Prostate gland (tissue), 2 donors: ENCODE measurements at regions not wholly inside any gene's neighbourhood (a gene's known extent, or its start where the extent isn't known, plus 50 kb on each side); places are given as distances from the start of the nearest gene placed in this dataset.

ENCODE experiments used
- DNase-seq: peaks from one replicate; pipeline ENCODE4 v3.0.0-alpha.2; 2019; ENCODE audit warnings: low spot score
- H3K27ac ChIP-seq, 2 donors: fragments of 200-600 bp; sonication (generic); 2 replicates each; pipeline ENCODE4 v1.5.1; 2017 to 2019
- H3K27me3 ChIP-seq: fragments of 200-600 bp; sonication (generic); replicated peaks from 2 replicates; pipeline ENCODE4 v1.5.1; 2019; ENCODE audit not compliant: insufficient read depth
- H3K36me3 ChIP-seq, 2 donors: fragments of 200-600 bp; sonication (generic); 1 replicate in 1 of 2; 2 replicates in 1 of 2; pipeline versions ENCODE4 v1.5.1 to v1.8.1; 2017 to 2019
- H3K4me1 ChIP-seq: fragments of 200-600 bp; sonication (generic); replicated peaks from 2 replicates; pipeline ENCODE4 v1.5.1; 2019
- H3K4me3 ChIP-seq, 2 donors: fragments of 200-600 bp; sonication (generic); 2 replicates each; pipeline ENCODE4 v1.5.1; 2017 to 2019
- H3K9me3 ChIP-seq: fragments of 200-600 bp; sonication (generic); 2 replicates; pipeline ENCODE4 v1.5.1; 2017
- CTCF ChIP-seq, 4 experiments: fragments of 200-600 bp in 2 of 4; fragments of 450-650 bp in 2 of 4; sonication (generic) in 2 of 4; IDR thresholded peaks; 1 replicate in 3 of 4; 2 replicates in 1 of 4; pipeline ENCODE4 v1.5.1; 2016 to 2019; ENCODE audit warnings: antibody characterized with exemption in 4 of 4, mild to moderate bottlenecking in 2 of 4, moderate library complexity in 2 of 4
- POLR2A ChIP-seq: fragments of 450-650 bp; IDR thresholded peaks from one replicate; pipeline ENCODE4 v1.6.1; 2016; ENCODE audit warnings: antibody characterized with exemption, mild to moderate bottlenecking
- POLR2AphosphoS5 ChIP-seq: sonication (generic); formaldehyde crosslinking; IDR thresholded peaks from one replicate; pipeline ENCODE4 v1.6.1; 2017; ENCODE audit warnings: antibody characterized with exemption
- WGBS: methylation state at CpG from one replicate; pipeline ENCODE4 v1.1.5; 2018; 5-methylcytosine and 5-hydroxymethylcytosine counted together
- intact Hi-C: fragments of 100-400 bp; cut with DNase I; formaldehyde crosslinking; loops from one replicate; pipeline ENCODE4 v1.14.2; 2022

GRCh38 chr22:49312601-49313000 is 515.1 kb downstream of the BRD1 start:
- Histone ChIP-seq H3K9me3 (no peaks in the 10 kb centered on the region), H3K36me3 (no peaks in the 10 kb centered on the region), H3K27me3 (no peaks in the 10 kb centered on the region), H3K27ac (no peak overlapping the region), H3K4me1 (no peaks in the 10 kb centered on the region), H3K4me3 (no peak overlapping the region)
- no peak for TF ChIP-seq POLR2A
- no peak for TF ChIP-seq POLR2AphosphoS5
- no peak for TF ChIP-seq CTCF (IDR thresholded peaks at IDR 0.05)
- DNase-seq = no peak
- intact Hi-C loops = no loop called here
- 34% methylated on average over 2 of the region's 2 CpGs for WGBS

- H3K4me3 ChIP-seq = no peak overlapping the region
- H3K36me3 ChIP-seq = no peaks in the 10 kb centered on the region
- no peaks in the 10 kb centered on the region for H3K9me3 ChIP-seq
- H3K27ac ChIP-seq = no peak overlapping the region
- no peaks in the 10 kb centered on the region for H3K27me3 ChIP-seq
- TF ChIP-seq CTCF (IDR thresholded peaks at IDR 0.05) (no peak), POLR2AphosphoS5 (no peak), POLR2A (no peak)
- intact Hi-C loops = no loop called here
- WGBS = 83% methylated on average over 11 of the region's 11 CpGs
- no peaks in the 10 kb centered on the region for H3K4me1 ChIP-seq
- no peak for DNase-seq
Measured at GRCh38 chr22:49310354-49310753, 517.3 kb downstream of the BRD1 start.

DNA sequence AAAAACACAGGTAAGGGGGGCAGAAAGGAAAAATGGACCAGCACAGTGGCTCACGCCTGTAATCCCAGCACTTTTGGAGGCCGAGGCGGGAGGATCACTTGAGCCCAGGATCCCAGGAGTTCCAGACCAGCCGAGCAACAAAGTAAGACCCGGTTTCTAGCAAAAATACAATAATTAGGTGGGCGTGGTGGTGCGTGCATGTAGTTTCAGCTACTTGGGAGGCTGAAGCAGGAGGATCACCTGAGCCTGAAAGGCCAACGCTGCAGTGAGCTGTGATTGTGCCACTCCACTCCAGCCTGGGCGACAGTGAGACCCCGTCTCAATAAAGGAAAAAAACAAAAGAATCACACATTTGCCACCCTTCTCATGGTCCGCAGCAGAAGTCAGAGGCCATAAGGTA is 519.4 kb downstream of the BRD1 start:
- DNase-seq = no peak
- Histone ChIP-seq H3K27me3 (peaks cover 8% of the 10 kb centered on the region), H3K27ac (no peak overlapping the region), H3K4me3 (no peak overlapping the region), H3K36me3 (no peaks in the 10 kb centered on the region), H3K9me3 (no peaks in the 10 kb centered on the region), H3K4me1 (no peaks in the 10 kb centered on the region)
- 88% methylated on average over 11 of the region's 11 CpGs for WGBS
- no peak for TF ChIP-seq CTCF (IDR thresholded peaks at IDR 0.05)
- no peak for TF ChIP-seq POLR2A
- intact Hi-C loops = loop anchor here (5.0 kb wide), 1 partner anchor 731 kb away; no protein-coding TSS in a partner anchor

DNA sequence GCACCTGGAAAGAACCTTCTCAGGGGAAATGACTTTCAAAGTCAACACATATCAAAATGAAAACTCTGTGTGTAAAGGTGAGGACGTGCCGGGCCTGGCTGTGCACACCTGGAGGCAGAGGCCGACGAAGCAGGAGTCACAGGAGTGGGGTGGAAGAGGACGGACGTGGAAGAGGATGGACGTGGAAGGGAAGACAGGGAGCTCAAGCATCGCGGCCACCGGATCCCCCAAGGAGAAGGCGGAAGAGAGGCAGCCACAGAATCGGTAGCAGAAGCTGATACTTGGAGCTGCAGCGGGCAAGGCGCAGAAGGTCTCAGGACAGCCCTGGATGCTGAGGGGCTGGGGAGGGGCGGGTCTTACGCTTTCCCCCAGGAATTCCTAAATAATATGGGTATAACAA is 519.8 kb downstream of the BRD1 start:
- no peak for DNase-seq
- H3K27me3 ChIP-seq = peaks cover 10% of the 10 kb centered on the region
- no peak overlapping the region for H3K27ac ChIP-seq
- 80% methylated on average over 16 of the region's 16 CpGs for WGBS
- no peak overlapping the region for H3K4me3 ChIP-seq
- TF ChIP-seq CTCF (IDR thresholded peaks at IDR 0.05) (no peak), POLR2AphosphoS5 (no peak), POLR2A (no peak)
- H3K4me1 ChIP-seq = no peaks in the 10 kb centered on the region
- intact Hi-C loops = loop anchor here (5.0 kb wide), 1 partner anchor 731 kb away; no protein-coding TSS in a partner anchor
- no peaks in the 10 kb centered on the region for H3K36me3 ChIP-seq
- no peaks in the 10 kb centered on the region for H3K9me3 ChIP-seq

GRCh38 chr22:49307481-49307830 is 520.2 kb downstream of the BRD1 start:
- TF ChIP-seq POLR2AphosphoS5 = no peak
- no peak for TF ChIP-seq POLR2A
- TF ChIP-seq CTCF (IDR thresholded peaks at IDR 0.05) = no peak
- H3K4me3 ChIP-seq = no peak overlapping the region
- H3K9me3 ChIP-seq = no peaks in the 10 kb centered on the region
- DNase-seq = no peak
- intact Hi-C loops = loop anchor here (5.0 kb wide), 1 partner anchor 730 kb away; no protein-coding TSS in a partner anchor
- no peak overlapping the region for H3K27ac ChIP-seq
- peaks cover 10% of the 10 kb centered on the region for H3K27me3 ChIP-seq
- H3K4me1 ChIP-seq = no peaks in the 10 kb centered on the region
- 42% methylated on average over 2 of the region's 2 CpGs for WGBS
- H3K36me3 ChIP-seq = no peaks in the 10 kb centered on the region
